Right lobe of liver (tissue), 4 donors: ENCODE measurements at regions not wholly inside any gene's neighbourhood (a gene's known extent, or its start where the extent isn't known, plus 50 kb on each side); places are given as distances from the start of the nearest gene placed in this dataset.

Experiments
- POLR2A ChIP-seq: fragments of 450-650 bp; IDR thresholded peaks from one replicate; pipeline ENCODE4 v1.6.1; 2017; ENCODE audit warnings: antibody characterized with exemption, mild to moderate bottlenecking
- TF ChIP-seq, protein P1 (sequence below), 4 donors: fragments of 200-600 bp in 3 of 4; fragments of 450-650 bp in 1 of 4; IDR thresholded peaks; one replicate each; pipeline versions ENCODE4 v1.5.1 to v1.8.0; 2016 to 2022; ENCODE audit warnings: antibody characterized with exemption in 4 of 4, mild to moderate bottlenecking in 2 of 4
- donor health status: DM: no; HTN: no; CAD: no.
- donor health status: DM: no; HTN: no; CAD: no.
- donor health status: DM: no; HTN: yes; CAD: no.

DNA sequence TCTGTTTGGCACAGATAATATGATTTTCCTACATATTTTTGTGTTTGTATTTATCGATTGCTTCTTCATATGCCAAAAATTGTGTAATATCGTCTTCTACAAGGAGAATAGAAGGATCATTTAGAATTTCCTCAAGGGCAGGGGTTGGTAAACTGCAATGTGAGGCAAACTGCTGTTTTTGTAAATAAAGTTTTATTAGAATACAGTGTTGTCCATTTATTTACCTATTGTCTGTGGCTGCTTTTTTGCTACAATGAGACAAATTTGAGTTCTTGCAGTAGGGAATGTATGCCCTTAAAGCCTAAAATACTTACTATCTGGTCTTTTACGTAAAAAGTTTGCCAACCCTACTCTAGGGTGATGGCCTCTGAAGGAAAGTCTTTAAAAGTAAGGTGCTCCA lies 509.5 kb downstream of the TMEM114 start:
- no peak for TF ChIP-seq POLR2A
- TF ChIP-seq, protein P1, sequence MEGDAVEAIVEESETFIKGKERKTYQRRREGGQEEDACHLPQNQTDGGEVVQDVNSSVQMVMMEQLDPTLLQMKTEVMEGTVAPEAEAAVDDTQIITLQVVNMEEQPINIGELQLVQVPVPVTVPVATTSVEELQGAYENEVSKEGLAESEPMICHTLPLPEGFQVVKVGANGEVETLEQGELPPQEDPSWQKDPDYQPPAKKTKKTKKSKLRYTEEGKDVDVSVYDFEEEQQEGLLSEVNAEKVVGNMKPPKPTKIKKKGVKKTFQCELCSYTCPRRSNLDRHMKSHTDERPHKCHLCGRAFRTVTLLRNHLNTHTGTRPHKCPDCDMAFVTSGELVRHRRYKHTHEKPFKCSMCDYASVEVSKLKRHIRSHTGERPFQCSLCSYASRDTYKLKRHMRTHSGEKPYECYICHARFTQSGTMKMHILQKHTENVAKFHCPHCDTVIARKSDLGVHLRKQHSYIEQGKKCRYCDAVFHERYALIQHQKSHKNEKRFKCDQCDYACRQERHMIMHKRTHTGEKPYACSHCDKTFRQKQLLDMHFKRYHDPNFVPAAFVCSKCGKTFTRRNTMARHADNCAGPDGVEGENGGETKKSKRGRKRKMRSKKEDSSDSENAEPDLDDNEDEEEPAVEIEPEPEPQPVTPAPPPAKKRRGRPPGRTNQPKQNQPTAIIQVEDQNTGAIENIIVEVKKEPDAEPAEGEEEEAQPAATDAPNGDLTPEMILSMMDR (IDR thresholded peaks at IDR 0.05): no peak
